ENCODE measurements at regions not wholly inside any gene's neighbourhood (a gene's known extent, or its start where the extent isn't known, plus 50 kb on each side); places are given as distances from the start of the nearest gene placed in this dataset.

GRCh38 chr13:34040863-34041262 is 222.9 kb downstream of the RFC3 start:
- no peak for TF ChIP-seq CTCF (IDR thresholded peaks at IDR 0.05; ENCODE audit: borderline replicate concordance, extremely low read depth, low read length, poor library complexity, severe bottlenecking)
- TF ChIP-seq EZH2 (IDR thresholded peaks at IDR 0.05; ENCODE audit: borderline replicate concordance, low read depth, low read length, severe bottlenecking): no peak

All from DND-41 (cell line).